Endothelial cell (in vitro differentiated cells): ENCODE measurements at regions not wholly inside any gene's neighbourhood (a gene's known extent, or its start where the extent isn't known, plus 50 kb on each side); places are given as distances from the start of the nearest gene placed in this dataset.

Source experiments
- DNase-seq: peaks from one replicate; pipeline ENCODE4 v3.0.0; 2021; ENCODE audit warnings: low spot score
- H3K27ac Mint-ChIP-seq: one replicate; pipeline ENCODE4 v1.8.0; 2021; ENCODE audit warnings: mixed read lengths, inconsistent platforms; ENCODE audit not compliant: unreplicated experiment
- H3K27me3 Mint-ChIP-seq: one replicate; pipeline ENCODE4 v1.8.0; 2021; ENCODE audit warnings: mild to moderate bottlenecking, moderate library complexity, mixed read lengths, inconsistent platforms; ENCODE audit not compliant: unreplicated experiment
- H3K36me3 Mint-ChIP-seq: one replicate; pipeline ENCODE4 v1.8.0; 2021; ENCODE audit warnings: mild to moderate bottlenecking, low read depth, mixed read lengths, inconsistent platforms; ENCODE audit not compliant: unreplicated experiment
- H3K4me1 Mint-ChIP-seq: one replicate; pipeline ENCODE4 v1.8.0; 2021; ENCODE audit warnings: mild to moderate bottlenecking, mixed read lengths, inconsistent platforms; ENCODE audit not compliant: unreplicated experiment
- H3K4me3 Mint-ChIP-seq: one replicate; pipeline ENCODE4 v1.8.0; 2021; ENCODE audit warnings: mild to moderate bottlenecking, mixed read lengths, inconsistent platforms; ENCODE audit not compliant: unreplicated experiment
- H3K9me3 Mint-ChIP-seq: one replicate; pipeline ENCODE4 v1.8.0; 2021; ENCODE audit warnings: mixed read lengths, inconsistent platforms; ENCODE audit not compliant: unreplicated experiment
- CTCF ChIP-seq: fragments of 200-600 bp; sonication (generic); IDR thresholded peaks from one replicate; pipeline ENCODE4 v1.5.0; 2021; ENCODE audit warnings: antibody characterized with exemption; ENCODE audit not compliant: unreplicated experiment

- H3K27me3 Mint-ChIP-seq = peaks cover 3% of the 10 kb centered on the region
- H3K36me3 Mint-ChIP-seq = no peaks in the 10 kb centered on the region
Observed at GRCh38 chr5:174850565-174851169, 126.3 kb downstream of the MSX2 start.

GRCh38 chr5:174849426-174849825 lies 125.0 kb downstream of the MSX2 start:
- Mint-ChIP-seq H3K4me1 (no peaks in the 10 kb centered on the region), H3K9me3 (no peaks in the 10 kb centered on the region), H3K27me3 (peaks cover 4% of the 10 kb centered on the region), H3K27ac (no peak overlapping the region), H3K36me3 (no peaks in the 10 kb centered on the region), H3K4me3 (no peak overlapping the region)
- TF ChIP-seq CTCF = no peak
- DNase-seq = no peak

More at GRCh38 chr5:174850565-174851169, 126.3 kb downstream of the MSX2 start:
- Mint-ChIP-seq H3K9me3 (no peaks in the 10 kb centered on the region), H3K4me3 (no peak overlapping the region), H3K4me1 (no peaks in the 10 kb centered on the region), H3K27ac (no peak overlapping the region)
- no peak for DNase-seq
- no peak for TF ChIP-seq CTCF

GRCh38 chr5:174844971-174845370 lies 120.6 kb downstream of the MSX2 start:
- no peak overlapping the region for H3K27ac Mint-ChIP-seq
- no peak for TF ChIP-seq CTCF
- no peak overlapping the region for H3K4me3 Mint-ChIP-seq
- H3K27me3 Mint-ChIP-seq = peaks cover 7% of the 10 kb centered on the region
- H3K9me3 Mint-ChIP-seq = no peaks in the 10 kb centered on the region
- DNase-seq = no peak
- no peaks in the 10 kb centered on the region for H3K36me3 Mint-ChIP-seq
- no peaks in the 10 kb centered on the region for H3K4me1 Mint-ChIP-seq

- TF ChIP-seq CTCF = no peak
- Mint-ChIP-seq H3K4me3 (no peak overlapping the region), H3K27ac (no peak overlapping the region), H3K36me3 (no peaks in the 10 kb centered on the region), H3K27me3 (peaks cover 7% of the 10 kb centered on the region), H3K4me1 (no peaks in the 10 kb centered on the region), H3K9me3 (no peaks in the 10 kb centered on the region)
- DNase-seq = no peak
Observed at GRCh38 chr5:174843263-174844250, 119.2 kb downstream of the MSX2 start.

- TF ChIP-seq CTCF = no peak
- Mint-ChIP-seq H3K4me3 (no peak overlapping the region), H3K9me3 (no peaks in the 10 kb centered on the region), H3K36me3 (no peaks in the 10 kb centered on the region), H3K27ac (no peak overlapping the region), H3K4me1 (no peaks in the 10 kb centered on the region), H3K27me3 (peaks cover 5% of the 10 kb centered on the region)
- DNase-seq = no peak
Observed at GRCh38 chr5:174840435-174840834, 116.1 kb downstream of the MSX2 start.
